ENCODE measurements at regions not wholly inside any gene's neighbourhood (a gene's known extent, or its start where the extent isn't known, plus 50 kb on each side); places are given as distances from the start of the nearest gene placed in this dataset.
"Not testable (repeated sequence)": the region's sequence is repeated elsewhere in the genome, so short reads cannot be mapped to it uniquely, and the experiment has no call there.

DNA sequence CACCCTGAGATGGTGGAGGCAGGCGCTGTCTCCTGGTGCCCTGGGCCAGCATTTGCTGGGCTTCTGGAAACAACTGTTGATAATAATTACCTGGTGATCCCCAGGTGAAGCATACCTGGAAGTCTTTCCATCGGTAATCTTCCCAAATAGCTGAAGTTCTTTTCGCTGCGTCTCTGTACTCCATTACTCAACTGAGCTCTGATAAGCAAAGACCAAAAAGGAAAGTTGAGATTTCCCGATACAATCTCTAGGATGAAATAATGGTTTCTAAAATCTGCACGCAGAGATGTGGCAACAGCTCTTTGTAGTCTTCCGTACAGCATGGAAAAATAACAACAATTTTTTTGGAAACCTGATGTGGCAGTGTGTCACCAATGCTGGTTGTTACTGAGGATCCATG, 226.5 kb downstream of the GATA3 start:
- no peak for DNase-seq (ENCODE audit: low spot score)

DNA sequence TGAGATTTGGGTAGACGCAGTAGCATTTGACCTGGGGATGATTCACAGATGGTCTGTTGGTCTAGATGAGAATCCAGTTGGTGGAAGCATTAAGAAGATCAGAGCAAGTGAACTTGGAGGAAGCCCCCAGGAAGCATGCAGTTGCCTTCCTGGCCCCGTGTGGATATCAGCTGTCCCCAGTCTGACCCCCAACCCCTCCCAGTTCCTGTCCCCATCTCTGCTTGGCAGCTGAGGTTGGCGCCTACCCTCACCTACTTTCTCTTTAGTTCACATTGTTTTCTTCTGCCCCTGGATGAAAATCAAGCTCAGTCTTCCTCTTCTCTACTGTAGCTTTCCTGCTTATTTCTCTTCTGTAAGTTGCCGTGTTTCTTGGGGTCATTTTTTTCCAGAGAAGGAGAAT, 227.9 kb downstream of the GATA3 start:
- DNase-seq (ENCODE audit: low spot score) = no peak

DNA sequence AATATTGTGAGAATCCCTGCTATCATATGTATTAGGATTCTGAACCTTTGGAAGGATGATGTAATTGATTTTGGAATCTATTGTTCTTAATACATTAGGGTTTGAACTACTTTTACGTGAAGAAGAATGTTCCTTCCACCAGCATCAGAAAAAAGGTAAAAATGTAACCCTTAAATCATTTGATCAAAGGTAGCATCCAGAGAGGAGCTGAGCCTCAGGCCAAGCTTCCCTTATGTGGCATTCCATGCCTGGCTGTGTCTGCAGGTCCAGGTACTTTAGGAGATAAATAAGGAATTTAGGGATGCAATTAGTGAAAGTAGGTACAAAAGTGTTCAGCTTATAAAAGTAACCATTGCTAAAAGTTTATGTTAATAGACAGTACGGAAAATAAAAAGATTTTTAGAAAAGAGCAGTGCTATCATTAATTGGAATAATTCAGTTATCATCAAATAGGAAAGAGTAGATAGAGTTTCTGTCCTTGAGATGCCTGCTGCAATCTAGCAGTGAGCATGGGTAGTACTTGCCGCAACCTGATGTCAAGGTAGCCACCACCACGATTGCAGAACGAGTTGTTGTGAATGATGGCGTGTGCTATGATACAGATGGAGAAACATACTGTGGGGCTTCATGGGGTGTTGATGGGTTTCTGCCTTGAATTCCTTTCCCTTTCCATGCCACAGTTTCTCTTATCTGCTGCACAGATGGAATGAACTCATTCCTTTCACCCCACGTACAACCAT, 228.8 kb downstream of the GATA3 start:
- no peak for DNase-seq (ENCODE audit: low spot score)

DNA sequence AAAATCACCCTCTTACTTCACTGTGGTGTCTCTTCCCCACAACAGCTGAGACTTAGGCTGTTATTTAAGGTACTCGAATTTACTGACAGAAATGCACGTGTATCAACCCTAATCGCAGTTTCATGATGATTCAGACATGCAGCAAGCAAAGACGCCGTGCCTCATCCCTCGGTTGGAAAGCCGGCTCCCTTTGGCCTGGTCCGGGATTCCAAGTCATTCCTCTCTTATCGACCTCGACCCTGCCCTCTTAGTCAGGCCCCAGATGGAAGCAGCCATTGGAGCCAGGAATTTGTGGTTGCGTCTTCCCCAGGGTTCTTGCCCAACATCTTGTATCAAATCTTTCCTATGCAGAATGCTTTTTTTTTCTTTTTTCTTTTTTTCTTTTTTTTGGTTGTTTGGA, 229.5 kb downstream of the GATA3 start:
- peak; percentile 3 for DNase-seq (ENCODE audit: low spot score)

DNA sequence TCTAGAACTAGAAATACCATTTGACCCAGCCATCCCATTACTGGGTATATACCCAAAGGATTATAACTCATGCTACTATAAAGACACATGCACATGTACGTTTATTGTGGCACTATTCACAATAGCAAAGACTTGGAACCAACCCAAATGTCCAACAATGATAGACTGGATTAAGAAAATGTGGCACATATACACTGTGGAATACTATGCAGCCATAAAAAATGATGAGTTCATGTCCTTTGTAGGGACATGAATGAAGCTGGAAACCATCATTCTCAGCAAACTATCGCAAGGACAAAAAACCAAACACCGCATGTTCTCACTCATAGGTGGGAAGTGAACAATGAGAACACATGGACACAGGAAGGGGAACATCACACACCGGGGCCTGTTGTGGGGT, 231.5 kb downstream of the GATA3 start:
- not testable (repeated sequence) for DNase-seq (ENCODE audit: low spot score)

DNA sequence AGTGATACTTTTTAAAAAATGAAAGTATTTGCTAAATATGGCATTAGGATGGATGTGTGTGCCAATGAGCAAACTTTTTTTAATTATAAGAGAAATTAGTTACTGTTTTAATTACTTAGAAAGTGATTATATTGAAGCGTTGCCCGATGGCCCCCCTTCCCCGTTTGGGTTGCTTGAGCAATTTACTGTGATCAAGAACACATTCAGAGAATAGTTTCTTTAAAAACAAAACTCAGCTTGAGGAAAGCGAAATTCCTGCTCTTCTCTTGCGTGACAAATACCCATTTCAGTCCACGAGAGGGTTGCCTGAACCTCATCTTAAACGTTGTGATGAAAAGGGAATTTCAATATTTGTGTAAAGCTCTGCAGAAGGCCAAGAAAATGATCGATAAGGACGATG, 234.1 kb downstream of the GATA3 start:
- no peak for DNase-seq (ENCODE audit: low spot score)

DNA sequence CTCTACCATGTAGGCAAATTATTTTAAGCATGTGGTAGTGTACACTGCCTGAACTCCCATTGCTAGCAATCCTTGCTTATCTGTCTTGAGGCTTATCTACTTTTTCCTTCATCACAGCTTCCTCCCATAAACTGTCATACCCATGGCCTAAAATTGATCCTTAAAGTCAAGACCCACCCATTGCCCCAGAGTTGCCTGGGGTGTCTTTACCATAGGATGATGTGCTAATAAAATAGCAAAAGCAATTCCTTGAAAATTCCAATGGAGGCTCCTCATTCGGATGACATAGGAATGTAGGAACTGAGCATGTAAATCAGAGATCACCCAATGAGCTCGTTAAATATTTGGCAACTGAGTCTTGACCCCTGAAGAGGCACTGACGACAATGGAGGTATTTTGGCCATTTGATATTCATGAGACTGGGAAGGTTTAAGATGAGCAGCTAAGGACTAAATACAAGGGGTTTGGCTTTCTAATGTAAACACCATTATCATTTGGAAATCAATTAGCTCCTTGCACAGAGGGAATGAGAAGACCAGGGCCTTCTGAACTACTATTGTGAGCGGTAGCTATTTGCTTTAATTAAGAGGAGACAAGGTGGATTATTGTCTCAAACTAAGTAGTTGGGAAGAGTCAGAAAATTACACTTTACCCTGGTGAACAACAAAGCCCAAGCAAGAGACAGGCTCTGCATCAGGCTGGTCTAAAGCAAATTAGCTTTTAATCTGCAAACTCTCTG, 234.9 kb downstream of the GATA3 start:
- DNase-seq (ENCODE audit: low spot score) = no peak

DNA sequence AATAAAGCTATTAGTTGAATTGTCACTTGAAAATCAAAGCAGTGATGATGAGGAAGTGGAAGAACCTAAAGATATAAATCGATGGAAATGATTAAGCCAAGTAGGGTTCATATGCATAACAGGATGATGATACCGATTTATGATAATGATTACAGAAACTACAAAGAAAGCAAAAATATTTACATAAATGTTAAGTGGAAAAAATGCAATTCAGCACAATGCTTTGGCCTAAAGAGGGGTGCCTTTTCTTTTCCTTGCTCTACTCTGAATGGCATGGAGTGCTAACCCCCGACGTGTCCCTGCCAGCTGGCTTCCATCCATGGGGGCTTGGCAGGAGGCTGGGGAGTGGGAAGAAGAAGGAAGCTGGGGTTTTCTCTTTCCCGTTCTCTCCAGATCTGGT, 240.3 kb downstream of the GATA3 start:
- no peak for DNase-seq (ENCODE audit: low spot score)

DNA sequence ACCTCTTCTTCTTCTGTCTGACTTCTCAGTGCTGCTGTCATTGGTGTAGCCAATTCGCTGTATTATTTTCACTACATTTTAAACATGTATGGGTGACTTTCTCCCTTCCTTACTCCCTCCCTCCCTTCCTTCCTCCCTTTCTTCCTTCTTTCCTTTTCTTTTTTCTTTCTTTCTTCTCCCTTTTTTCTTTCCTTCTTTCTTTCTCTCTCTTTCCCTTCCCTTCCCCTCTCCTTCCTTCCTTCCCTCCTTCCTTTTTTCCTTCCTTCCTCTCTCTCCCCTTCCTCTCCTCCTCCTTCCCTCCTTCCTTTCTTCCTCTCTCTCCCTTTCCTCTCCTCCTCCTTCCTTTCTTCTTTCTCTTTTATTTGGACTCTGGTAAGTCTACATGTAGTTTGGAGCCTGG, 240.8 kb downstream of the GATA3 start:
- DNase-seq (ENCODE audit: low spot score) = no peak

DNA sequence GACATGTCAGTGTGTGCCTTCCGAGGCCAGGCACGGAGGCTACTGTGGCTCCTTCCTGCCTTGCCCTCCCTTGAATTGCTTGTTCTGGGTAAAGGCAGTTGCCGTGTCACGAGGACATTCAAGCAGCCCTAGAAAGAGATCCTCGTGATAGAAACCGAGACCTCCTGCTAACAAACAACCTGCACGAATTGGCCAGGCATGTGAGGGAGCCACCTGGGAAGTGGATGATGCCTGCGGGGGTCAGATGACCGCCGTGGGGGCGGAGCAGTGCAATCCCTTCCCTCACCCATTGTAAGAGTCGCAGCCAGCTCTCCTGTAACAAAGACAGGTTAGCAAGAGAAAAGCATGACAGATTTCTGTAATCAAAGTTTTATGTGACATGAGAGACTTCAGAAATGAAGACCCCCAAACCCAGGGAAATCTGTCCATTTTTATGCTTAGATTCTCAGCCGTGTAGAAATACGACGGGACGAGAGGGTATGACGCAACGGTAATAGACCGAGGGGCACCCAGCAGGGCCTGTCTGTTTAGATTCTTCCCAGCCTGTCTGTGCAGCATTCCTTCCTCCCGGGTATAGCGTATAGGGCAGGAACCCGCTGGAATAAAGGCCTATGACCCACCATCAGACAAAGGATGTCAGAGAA, 241.7 kb downstream of the GATA3 start:
- DNase-seq (ENCODE audit: low spot score) = no peak

DNA sequence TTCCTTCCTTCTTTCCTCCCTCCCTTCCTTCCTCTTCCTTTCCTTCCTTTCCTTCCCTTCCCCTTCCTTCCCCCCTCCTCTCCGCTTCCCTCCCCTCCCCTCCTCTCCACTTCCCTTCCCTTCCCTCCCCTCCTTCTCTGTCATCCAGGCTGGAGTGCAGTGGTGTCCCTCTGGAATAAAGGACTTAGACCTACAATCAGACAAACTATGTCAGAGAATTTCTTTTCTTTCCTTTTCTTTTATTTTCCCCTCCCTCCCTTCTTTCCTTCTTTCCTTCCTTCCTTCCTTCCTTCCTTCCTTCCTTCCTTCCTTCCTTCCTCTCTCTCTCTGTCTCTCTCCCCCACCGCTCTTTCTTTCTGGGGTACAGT, 242.2 kb downstream of the GATA3 start:
- DNase-seq (ENCODE audit: low spot score) = no peak

DNA sequence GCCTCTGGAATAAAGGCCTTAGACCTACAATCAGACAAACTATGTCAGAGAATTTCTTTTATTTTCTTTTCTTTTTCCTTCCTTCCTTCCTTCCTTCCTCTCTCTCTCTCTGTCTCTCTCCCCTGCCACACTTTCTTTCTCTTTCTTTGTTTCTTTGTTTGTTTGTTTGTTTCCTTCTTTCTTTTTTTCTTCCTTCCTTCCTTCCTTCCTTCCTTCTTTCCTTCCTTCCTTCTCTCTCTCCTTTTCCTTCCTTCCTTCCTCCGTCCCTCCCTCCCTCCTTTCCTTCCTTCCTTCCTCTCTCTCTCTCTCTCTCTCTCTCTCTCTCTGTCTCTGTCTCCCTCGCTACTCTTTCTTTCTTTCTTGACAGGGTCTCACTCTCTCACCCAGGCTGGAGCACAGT, 242.6 kb downstream of the GATA3 start:
- DNase-seq (ENCODE audit: low spot score) = no peak

DNA sequence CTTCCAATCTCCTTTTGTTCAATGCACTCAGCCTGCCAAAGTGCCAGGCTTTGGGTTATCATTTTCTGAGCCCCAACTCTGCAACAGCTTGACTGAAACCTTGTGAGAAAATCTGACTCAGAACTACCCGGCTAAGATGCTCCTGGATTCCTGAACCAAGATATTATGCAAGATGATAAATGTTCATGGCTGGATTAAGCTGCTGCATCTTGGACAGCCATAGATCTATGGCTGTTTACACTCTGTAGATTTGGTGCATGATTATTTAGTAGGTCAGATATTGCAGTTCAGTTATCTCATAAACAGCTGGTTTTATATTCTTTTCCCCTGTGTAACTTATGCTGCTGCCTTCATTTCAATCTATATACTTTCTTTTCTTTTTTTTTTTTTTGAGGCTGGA, 243.5 kb downstream of the GATA3 start:
- no peak for DNase-seq (ENCODE audit: low spot score)

DNA sequence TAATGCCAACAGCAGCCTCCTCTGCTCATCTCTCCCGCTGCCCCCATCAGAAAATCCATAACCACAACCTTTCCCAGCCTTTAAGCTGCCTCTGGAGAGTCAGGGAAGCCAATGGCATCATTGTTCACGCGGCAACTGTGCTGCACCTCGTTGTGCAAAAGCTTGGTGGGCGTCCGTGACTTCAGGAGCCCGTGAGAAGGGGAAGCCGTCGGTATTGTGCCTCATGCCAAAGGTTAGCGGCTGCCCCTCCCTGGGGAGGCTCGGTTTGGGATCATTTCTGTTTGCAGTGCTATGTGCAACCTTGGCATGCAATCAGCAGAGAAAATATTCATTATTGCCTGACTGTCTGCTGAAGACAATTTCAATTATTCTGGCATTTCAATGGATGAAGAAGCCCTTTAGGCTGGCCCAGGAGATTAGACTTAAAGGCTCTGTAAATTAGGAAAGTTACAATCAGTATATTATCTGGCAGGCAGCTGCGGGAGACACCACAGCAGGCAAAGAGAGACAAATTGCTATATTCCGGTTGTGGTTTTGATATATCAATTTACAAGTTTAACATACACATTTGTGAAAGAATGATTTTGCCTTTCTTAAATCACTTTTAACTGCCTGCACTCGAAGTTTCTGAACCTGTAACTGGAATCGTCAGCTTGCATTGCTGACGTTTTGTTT, 244.5 kb downstream of the GATA3 start:
- no peak for DNase-seq (ENCODE audit: low spot score)

DNA sequence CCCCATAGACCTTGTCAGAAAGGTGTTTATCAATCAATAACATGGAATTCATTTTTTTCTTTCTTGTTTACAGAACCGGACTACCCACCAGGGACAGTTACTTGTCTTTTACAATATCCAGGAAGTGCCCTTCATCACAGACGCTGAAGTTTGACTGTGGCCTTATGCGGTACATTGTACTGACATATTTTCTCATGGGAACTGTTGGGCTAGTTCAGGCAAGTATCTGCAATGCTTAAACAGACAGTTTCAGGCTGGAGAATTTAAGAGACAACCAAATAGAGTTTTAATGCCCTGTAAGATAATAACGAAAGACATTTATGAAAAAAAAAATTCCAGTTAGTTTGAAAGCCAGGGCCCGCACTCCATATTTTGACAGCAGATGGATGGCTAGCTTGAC, 246.4 kb downstream of the GATA3 start:
- no peak for DNase-seq (ENCODE audit: low spot score)

DNA sequence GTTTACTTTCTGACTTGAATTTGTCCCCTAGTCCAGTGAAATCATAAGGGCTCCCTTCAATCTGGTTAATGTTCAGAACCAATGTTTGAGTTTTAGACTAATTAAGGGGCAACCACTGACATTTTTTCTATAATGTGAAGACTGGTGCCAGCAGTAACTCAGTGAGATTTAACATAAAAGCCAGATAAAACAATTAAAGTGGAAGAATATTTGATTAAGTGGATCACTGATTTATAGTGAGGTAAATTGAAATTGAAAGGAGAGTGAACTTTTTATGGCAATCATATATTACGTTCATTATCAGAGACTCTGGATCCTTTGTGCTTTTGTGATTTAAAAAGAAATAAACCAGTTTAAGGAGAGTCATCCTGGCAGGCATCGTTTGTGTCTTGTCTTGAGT, 246.8 kb downstream of the GATA3 start:
- DNase-seq (ENCODE audit: low spot score) = no peak

DNA sequence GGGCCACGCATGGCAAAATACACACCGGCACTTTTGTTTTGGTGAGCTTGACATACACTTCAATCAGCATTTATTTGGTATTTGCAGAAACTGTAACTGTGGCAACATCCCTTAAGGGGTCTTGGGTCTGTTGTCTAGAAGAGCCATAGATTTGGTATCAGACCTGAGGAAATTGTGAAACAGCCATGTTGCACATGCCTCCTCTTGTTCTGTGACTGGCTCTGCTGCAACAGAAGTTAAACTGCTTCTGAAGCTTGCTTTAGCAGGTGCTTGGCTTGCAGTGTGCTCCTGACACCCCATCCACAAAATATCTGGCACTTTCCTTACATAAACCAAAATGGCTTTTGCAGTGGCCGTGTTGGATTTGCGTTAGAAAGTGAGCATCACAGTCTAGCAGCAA, 247.3 kb downstream of the GATA3 start:
- no peak for DNase-seq (ENCODE audit: low spot score)

DNA sequence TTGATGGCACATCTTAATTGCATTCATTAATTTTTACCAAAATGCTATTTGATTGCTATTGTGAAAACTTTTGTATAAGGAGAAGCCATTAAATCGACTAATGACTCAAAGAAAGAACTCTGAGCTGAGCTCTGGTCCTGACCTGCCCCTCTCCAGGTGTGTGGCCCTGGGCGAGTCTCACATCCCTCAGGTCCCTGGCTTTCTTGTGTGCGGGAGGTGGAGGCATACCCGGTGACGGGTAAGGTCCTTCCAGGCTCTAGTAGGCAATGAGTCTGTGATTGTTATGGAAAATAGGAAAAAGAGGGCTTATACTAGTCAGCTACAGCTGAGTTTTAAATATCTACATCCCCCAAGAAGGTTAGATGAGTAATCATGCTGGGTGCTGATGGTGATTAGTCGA, 248.1 kb downstream of the GATA3 start:
- DNase-seq (ENCODE audit: low spot score) = no peak

DNA sequence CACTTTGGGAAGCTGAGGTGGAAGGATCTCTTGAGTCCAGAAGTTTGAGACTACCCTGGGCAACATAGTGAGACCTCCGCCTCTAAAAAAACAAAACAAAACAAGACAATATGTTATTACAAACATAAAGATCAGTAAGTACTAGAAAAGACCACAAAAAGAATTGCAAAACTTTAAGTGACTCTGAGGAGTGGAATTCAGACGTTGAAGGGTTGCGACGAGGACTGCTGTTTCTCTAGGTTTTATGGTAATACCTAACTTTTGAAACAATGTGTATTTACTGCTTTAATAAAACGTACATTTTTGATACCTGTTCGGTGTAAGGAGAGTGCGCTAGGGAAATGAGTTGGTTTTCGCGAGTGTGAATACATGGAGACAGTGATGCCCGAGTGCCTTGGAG, 250.4 kb downstream of the GATA3 start:
- DNase-seq (ENCODE audit: low spot score) = no peak

DNA sequence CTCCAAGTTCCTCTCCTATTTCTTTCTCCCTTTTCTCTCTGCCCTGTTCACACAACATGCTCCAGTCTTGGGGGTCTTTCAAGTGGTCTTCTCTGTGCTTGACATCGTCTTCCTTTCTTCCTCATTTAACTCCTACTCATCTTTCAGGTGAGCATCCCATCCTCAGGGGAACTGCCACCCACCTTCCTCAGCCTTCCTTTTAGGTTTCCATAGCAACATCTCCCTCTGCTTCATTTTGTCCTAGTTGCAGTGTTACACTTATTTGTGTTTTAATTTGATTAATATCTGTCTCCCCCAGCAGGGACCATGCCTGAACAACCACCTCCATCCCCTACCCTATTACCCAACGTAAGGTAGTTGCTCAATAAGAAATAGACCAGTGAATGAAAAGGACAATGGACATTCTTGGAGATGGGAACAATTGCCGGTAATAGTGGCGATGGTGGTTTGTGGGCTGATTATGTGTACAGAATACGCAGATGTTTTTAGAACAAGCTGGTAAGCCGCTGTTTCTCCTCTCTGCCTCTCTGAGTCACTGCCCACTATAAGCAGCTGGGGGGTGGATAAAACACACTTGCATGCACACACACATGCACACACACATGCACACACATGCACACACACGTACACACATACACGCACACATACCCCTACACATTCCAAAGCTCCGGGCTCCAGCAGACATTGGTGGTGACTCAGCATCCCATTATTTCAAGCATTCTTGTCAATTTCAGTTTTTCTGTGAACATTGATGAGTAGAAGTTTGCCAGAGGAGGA, 251.6 kb downstream of the GATA3 start:
- no peak for DNase-seq (ENCODE audit: low spot score)

DNA sequence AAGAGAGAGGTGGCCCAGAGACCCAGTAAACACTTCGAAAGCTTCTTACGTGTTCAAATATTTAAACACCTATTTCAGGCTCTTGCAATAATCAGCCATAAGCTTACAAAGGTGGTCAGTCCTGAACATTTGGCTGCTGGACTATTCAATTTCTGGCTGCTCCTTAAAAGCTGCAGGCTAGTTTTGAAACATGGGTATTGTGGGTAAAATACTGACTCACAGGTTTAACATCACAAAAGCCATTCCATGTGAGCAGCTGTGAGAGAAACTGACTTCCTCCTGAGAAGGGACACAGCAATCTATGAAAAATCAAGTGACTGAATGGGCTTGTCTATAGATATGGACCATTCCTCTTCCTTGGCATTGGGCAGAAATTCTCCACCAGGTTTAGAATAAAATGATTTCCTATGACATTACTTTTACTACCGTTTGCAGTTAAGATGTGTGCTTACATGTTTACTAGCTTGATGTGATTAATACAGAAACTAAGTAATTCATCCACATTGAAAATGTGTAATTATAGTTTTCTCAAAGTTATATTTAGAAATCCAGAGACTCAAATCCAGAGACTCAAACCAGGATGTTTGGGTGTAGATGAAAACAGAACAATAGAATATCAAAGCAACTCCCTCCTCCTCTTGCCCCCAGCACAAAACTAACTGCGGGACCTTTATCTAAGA, 252.3 kb downstream of the GATA3 start:
- peak; percentile 10 for DNase-seq (ENCODE audit: low spot score)
